ENCODE measurements at regions not wholly inside any gene's neighbourhood (a gene's known extent, or its start where the extent isn't known, plus 50 kb on each side); places are given as distances from the start of the nearest gene placed in this dataset.

GRCh38 chr4:31995943-31996901, 1276.1 kb downstream of the PCDH7 start:
- no peaks in the 10 kb centered on the region for H3K4me1 Mint-ChIP-seq (ENCODE audit: low read depth)
- DNase-seq, result no peak
- H3K4me3 Mint-ChIP-seq, result no peak overlapping the region
- no peaks in the 10 kb centered on the region for H3K27me3 Mint-ChIP-seq (ENCODE audit: insufficient read depth)
- TF ChIP-seq CTCF (IDR thresholded peaks at IDR 0.05), result no peak
- peaks cover 43% of the 10 kb centered on the region for H3K9me3 Mint-ChIP-seq
- no peak overlapping the region for H3K27ac Mint-ChIP-seq
- 0 out of 2 replicates have a peak, but pooled peaks cover 2% of the 10 kb centered on the region for H3K36me3 Mint-ChIP-seq (ENCODE audit: low read depth)

GRCh38 chr4:31998807-31999206, 1278.6 kb downstream of the PCDH7 start:
- no peak for TF ChIP-seq CTCF (IDR thresholded peaks at IDR 0.05)
- H3K27ac Mint-ChIP-seq, result no peak overlapping the region
- H3K27me3 Mint-ChIP-seq (ENCODE audit: insufficient read depth), result no peaks in the 10 kb centered on the region
- H3K4me3 Mint-ChIP-seq, result no peak overlapping the region
- DNase-seq, result no peak
- peaks cover 35% of the 10 kb centered on the region for H3K9me3 Mint-ChIP-seq
- H3K36me3 Mint-ChIP-seq (ENCODE audit: low read depth), result no peaks in the 10 kb centered on the region; the same call in 1 of the 2 replicates
- H3K4me1 Mint-ChIP-seq (ENCODE audit: low read depth), result no peaks in the 10 kb centered on the region

DNA sequence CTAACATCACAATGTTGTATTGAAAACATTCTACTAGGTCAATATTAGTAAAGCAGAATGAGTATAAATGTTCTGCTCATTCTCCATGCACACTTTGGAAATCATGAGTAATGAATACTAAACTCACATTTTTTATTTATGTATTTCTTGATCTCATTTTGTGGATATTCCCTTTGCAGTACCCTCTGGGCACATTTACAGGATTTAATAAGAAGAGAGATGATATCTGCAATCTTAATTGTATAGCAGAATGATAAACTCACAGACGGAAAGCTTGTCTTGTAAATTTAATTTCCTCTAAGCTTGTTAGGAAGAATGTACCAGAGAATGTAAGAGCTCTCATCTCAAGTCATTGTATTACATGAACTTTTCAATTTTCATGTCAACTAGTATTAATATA, 1279.7 kb downstream of the PCDH7 start:
- H3K27me3 Mint-ChIP-seq (ENCODE audit: insufficient read depth), result no peaks in the 10 kb centered on the region
- no peak overlapping the region for H3K27ac Mint-ChIP-seq
- no peaks in the 10 kb centered on the region for H3K4me1 Mint-ChIP-seq (ENCODE audit: low read depth)
- DNase-seq, result no peak
- no peak for TF ChIP-seq CTCF (IDR thresholded peaks at IDR 0.05)
- peaks cover 31% of the 10 kb centered on the region for H3K9me3 Mint-ChIP-seq
- no peak overlapping the region for H3K4me3 Mint-ChIP-seq
- no peaks in the 10 kb centered on the region; the same call in 1 of the 2 replicates for H3K36me3 Mint-ChIP-seq (ENCODE audit: low read depth)

DNA sequence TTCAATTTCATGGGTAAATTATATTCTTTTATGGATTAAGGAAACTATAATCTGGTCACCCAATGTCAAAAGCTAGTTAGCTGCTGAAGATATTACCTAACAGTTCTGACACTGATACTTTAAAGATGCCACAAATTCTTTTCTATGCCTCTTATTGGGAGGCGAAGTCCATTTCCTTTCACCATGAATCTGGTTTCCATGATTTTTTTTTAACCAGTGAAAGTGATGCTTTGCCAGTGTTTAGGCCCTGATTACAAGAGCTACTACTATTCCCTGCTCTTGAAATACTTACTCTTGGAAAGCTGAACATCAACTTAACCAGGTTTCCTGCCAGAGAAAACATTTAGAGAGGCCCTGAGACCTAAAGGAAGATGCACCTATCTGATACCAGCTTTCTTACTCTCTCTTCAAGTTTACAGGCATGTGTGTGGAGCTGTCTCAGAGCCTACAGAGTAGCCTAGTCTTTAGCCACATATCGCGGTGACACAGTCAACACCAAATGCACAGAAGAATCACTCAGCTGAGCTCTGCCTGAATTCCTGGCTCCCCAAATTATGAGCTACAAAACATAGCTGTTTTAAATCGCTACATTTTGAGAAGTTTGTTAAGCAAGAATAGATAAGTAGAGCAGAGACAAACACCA, 1280.8 kb downstream of the PCDH7 start:
- no peak overlapping the region for H3K27ac Mint-ChIP-seq
- H3K27me3 Mint-ChIP-seq (ENCODE audit: insufficient read depth), result no peaks in the 10 kb centered on the region
- H3K36me3 Mint-ChIP-seq (ENCODE audit: low read depth), result peaks cover 4% of the 10 kb centered on the region
- no peak for DNase-seq
- no peaks in the 10 kb centered on the region for H3K4me1 Mint-ChIP-seq (ENCODE audit: low read depth)
- no peak overlapping the region for H3K4me3 Mint-ChIP-seq
- no peak for TF ChIP-seq CTCF (IDR thresholded peaks at IDR 0.05)
- H3K9me3 Mint-ChIP-seq, result peaks cover 35% of the 10 kb centered on the region

- no peak overlapping the region for H3K27ac Mint-ChIP-seq
- H3K36me3 Mint-ChIP-seq (ENCODE audit: low read depth), result peaks cover 4% of the 10 kb centered on the region
- H3K27me3 Mint-ChIP-seq (ENCODE audit: insufficient read depth), result no peaks in the 10 kb centered on the region
- DNase-seq, result no peak
- H3K4me1 Mint-ChIP-seq (ENCODE audit: low read depth), result no peaks in the 10 kb centered on the region
- H3K4me3 Mint-ChIP-seq, result no peak overlapping the region
- peaks cover 36% of the 10 kb centered on the region for H3K9me3 Mint-ChIP-seq
- TF ChIP-seq CTCF (IDR thresholded peaks at IDR 0.05), result no peak
Observed at GRCh38 chr4:32002037-32002747, 1282.0 kb downstream of the PCDH7 start.

Data from HFFc6 (cell line).